ENCODE measurements at regions not wholly inside any gene's neighbourhood (a gene's known extent, or its start where the extent isn't known, plus 50 kb on each side); places are given as distances from the start of the nearest gene placed in this dataset.
A peak's percentile ranks its signal among the peaks of the same experiment; 100 is the strongest.

- TF ChIP-seq CTCF (IDR thresholded peaks at IDR 0.05), result no peak
- WGBS, 2 donors, result 91 to 94% methylated on average over 29 of the region's 29 CpGs
- Histone ChIP-seq H3K9me3 (peaks cover 0 to 14% (median 0%) of the 10 kb centered on the region in 11 donors), H3K4me1 (peaks cover 0 to 8% (median 0%) of the 10 kb centered on the region in 9 donors), H3K27me3 (peaks cover 0 to 17% (median 0%) of the 10 kb centered on the region in 7 donors), H3K27ac (no peak overlapping the region), H3K4me3 (no peak overlapping the region), H3K36me3 (no peaks in the 10 kb centered on the region)
- peak in 1 of 2 donors; percentile 4 for DNase-seq
- no peak for ATAC-seq
- intact Hi-C loops (cut with DNase I), result no loop called here
These were observed 57.9 kb downstream of the FOXL3 start for GRCh38 chr7:347644-348479.

- WGBS, 2 donors, result 76 to 81% methylated on average over 11 of the region's 11 CpGs
- Histone ChIP-seq H3K27ac (no peak overlapping the region), H3K9me3 (peaks cover 0 to 14% (median 0%) of the 10 kb centered on the region in 11 donors), H3K4me3 (no peak overlapping the region), H3K4me1 (peaks cover 0 to 8% (median 0%) of the 10 kb centered on the region in 9 donors), H3K27me3 (peaks cover 0 to 19% (median 3%) of the 10 kb centered on the region in 7 donors), H3K36me3 (no peaks in the 10 kb centered on the region)
- intact Hi-C loops (cut with DNase I), result no loop called here
- no peak for TF ChIP-seq CTCF (IDR thresholded peaks at IDR 0.05)
- no peak for ATAC-seq
- DNase-seq, result peak in 1 of 2 donors; percentile 1
These were observed 58.5 kb downstream of the FOXL3 start for GRCh38 chr7:348480-348844.

GRCh38 chr7:348962-349743 is 59.2 kb downstream of the FOXL3 start:
- Histone ChIP-seq H3K27me3 (peaks cover 0 to 19% (median 5%) of the 10 kb centered on the region in 7 donors), H3K27ac (no peak overlapping the region), H3K36me3 (no peaks in the 10 kb centered on the region), H3K9me3 (peaks cover 0 to 14% (median 0%) of the 10 kb centered on the region in 11 donors), H3K4me3 (no peak overlapping the region), H3K4me1 (peaks cover 0 to 8% (median 0%) of the 10 kb centered on the region in 9 donors)
- ATAC-seq (no peak), DNase-seq (peak in 1 of 2 donors; percentile 14)
- intact Hi-C loops (cut with DNase I), result no loop called here
- TF ChIP-seq CTCF (IDR thresholded peaks at IDR 0.05), result no peak
- 72 to 78% methylated on average over 34 of the region's 34 CpGs for WGBS, 2 donors

DNA sequence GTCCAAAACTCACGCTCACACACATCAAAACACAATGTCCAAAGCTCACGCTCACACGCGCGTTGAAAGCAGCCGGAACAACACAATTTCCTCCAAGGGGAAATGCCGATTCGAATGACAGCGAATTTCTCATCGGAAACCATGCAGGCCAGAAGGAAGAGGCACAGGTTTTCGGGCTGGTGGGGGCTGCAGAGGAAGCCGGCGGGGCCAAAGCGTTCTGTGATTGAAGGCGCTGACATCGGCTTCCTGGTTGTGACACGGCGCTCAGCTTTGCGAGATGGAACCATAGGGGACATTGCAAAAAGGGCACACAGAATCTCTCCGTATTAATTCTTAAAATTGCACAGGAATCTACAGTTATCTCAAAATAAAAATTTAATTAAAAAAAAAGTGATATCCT is 61.3 kb downstream of the FOXL3 start:
- Histone ChIP-seq H3K9me3 (peaks cover 0 to under 1% (median 0%) of the 10 kb centered on the region in 11 donors), H3K4me1 (peaks cover 0 to 8% (median 0%) of the 10 kb centered on the region in 9 donors), H3K27me3 (peaks cover 0 to 19% (median 5%) of the 10 kb centered on the region in 7 donors), H3K36me3 (no peaks in the 10 kb centered on the region), H3K4me3 (peak overlapping the region in 1 of 10 donors; percentile 41), H3K27ac (peak overlapping the region in 1 of 10 donors; percentile 78)
- no peak for ATAC-seq
- WGBS, 2 donors, result 42 to 43% methylated on average over 20 of the region's 20 CpGs
- TF ChIP-seq CTCF (IDR thresholded peaks at IDR 0.05), result no peak
- intact Hi-C loops (cut with DNase I), result no loop called here
- peak in 1 of 2 donors; percentile 7 for DNase-seq

Measured in heart right ventricle (tissue), 16 donors.